GM19099 (cell line): ENCODE measurements at regions not wholly inside any gene's neighbourhood (a gene's known extent, or its start where the extent isn't known, plus 50 kb on each side); places are given as distances from the start of the nearest gene placed in this dataset.

Experiments used
- POLR2A ChIP-seq: IDR thresholded peaks from 3 replicates; pipeline ENCODE4 v1.6.1; 2011; ENCODE audit warnings: low read depth; ENCODE audit not compliant: insufficient read length; ENCODE audit errors: extremely low read depth

DNA sequence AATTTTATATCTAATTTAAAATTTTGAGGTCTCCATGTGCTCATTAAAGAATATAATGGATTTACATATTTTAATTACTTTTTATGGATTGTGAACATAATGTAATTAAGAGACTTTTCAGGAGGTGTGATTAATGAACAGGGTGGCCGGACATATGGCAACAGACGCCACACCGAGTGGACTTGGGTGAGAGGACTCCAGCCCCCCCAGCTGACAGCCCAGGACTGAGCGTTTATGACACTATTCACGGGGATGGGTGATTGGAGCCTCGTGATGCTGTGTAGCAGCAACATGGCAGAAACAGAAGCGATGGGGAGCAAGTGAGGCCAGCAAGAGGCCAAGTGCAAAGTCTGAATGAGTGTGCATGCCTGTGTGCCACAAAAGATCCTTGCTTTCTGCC lies 1176.9 kb downstream of the TYW1 start:
- no peak for TF ChIP-seq POLR2A

DNA sequence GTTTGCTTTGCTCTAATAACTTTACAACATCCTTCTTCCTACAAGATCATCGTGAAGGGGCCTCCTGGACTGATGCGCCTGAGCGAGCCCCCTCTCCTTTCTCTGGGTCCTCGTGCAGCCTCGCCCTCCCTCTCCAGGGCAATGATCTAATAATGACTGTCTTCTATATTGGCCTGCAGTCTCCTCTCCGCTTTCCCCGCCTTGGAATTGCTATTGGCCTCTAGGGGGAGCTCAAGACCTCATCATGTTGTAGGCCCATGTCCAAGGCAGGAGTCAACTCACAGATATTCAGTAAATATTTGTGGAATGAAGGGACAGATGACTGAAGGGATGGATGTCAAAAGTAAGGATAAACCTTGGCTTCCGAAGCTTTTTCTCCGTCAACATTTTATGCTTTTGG lies 1180.3 kb downstream of the TYW1 start:
- TF ChIP-seq POLR2A = no peak

DNA sequence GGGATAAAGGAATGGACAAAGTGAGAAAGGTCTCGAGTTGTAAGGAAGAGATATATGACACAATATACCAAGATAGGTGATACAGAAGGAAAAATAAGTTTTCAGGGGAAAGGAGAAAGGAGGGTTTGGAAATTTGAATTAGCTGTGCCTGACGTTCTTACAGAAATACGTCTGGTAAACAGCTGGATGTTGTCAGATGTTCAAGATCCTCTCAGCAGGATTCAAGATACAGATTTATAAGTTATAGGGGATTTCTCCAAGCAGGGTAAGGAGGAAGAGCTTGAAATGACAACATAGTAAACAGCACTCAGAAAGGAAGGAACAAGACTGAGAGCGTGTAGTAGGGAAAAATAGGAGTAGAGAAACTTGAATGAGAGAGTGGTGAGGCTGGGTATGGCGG lies 1184.1 kb downstream of the TYW1 start:
- no peak for TF ChIP-seq POLR2A

DNA sequence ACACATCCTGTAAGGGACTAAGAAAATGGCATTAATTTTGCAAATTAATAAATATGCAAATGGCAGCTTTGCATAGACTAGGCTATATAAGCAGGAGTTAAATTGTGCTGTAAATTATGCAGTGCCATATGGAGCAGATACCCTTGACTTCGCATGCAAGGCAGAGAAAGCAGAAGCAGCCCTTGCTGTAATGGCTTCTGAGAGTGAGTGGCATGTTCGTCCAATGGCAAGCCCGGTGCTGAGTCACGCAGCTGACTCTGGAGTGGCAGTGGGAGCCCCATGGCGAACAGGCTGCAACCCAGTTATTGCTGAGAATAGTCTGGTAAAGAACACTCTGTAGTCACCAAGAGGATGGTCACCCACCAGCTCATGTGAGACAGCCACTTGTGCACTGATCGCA lies 1186.5 kb downstream of the TYW1 start:
- no peak for TF ChIP-seq POLR2A

DNA sequence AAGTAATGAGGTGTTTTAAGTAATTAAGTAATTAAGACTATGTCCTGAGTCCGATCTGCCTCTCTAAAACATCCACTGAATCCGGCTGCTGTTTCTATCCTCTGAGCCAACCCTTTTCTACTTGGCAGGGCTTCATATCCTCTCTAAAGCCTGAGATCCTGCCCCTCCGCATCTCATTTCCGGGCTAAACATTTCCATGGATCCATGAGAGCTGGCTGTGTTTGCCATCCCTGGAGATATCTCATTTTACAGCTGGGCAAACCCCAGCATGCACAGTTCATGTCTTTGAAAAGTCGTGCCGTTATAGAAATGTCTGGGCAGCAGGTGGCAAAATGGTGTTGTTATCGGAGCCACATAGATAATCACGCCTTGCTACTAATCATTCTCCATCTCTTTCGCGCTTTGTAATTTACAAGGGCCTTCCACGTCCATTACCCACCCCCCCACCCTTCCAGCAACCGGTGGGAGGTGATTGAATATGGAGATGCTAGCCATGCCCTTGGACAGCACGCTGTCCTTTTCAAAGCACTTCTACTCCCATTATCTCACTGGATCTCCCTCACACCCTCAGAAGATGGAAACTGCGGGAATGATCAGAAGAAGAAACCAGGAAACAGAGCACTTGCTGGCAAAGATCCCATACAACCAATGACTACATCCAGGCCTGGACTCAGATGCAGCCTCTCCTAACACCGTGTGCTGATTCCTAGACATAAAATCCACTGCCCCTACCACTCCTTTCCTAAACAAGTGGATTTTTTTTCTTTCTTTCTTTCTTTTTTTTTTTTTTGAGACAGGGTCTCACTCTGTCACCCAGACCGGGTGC lies 1189.2 kb downstream of the TYW1 start:
- TF ChIP-seq POLR2A = no peak

DNA sequence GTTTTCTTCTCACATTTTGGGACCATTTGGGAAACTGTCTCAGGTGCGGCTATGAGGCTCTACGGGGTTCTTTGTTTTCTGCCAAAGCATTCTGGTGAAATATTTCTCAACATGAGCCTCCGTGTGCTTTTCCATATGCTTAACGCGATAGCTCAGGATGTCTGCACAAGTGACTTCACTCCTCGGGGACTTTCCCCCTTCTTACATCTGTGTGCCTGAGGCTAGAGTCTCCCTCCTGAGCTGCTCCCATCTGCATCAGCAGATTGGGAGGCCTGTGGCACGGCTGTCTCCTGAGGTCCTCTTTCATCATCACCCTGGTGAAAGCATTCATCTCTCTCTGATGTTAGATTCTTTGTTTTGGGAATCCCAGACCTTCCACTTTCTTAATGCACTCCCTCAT lies 1190.9 kb downstream of the TYW1 start:
- TF ChIP-seq POLR2A = no peak

DNA sequence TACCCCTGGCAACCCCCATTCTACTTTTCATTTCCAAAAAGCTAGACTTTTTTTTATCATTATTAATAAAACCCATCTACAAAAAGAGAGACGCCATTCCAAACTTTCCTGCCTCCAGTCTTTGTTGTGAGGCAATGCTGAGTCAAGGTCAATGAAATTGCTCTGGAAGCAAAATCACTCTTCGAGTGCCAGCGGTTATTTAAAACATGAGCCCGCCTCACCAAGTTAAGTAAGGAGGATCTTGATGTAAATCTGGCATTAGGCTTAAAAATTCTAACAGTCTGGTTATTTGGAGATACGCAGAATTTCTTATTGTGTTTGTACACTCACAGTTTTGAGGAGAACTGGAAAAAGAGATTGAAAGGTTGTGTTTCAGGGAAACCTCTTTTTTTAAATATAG lies 1196.3 kb downstream of the TYW1 start:
- TF ChIP-seq POLR2A = no peak

DNA sequence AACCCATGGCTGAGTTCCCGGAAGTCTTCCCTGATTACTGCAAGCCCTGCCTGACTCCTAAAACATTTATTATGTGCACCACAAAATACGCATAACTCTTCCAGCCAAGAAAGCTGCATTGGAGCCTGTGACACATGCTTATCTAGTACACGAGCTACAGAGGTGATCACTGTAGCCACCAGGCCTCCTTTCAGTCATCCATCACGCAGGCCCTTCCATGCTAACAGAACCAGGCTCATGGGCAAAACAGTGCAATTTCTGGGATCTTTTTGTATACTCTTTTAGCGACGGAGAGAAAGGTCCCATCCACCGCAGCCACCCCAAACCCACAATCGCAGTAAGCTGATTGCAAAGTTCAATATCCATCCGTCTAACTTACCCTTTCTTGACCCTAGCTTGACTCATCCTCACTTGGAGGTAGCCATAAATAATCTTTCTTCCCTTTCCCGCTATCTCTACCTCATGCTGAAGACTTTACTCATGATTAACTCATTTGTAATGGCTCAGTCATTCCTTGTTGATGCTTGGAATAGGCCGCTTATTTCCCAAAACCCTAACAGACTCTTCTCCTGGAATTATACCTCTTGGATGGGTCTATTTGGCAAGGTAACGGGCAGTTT lies 1203.5 kb downstream of the TYW1 start:
- TF ChIP-seq POLR2A = no peak

DNA sequence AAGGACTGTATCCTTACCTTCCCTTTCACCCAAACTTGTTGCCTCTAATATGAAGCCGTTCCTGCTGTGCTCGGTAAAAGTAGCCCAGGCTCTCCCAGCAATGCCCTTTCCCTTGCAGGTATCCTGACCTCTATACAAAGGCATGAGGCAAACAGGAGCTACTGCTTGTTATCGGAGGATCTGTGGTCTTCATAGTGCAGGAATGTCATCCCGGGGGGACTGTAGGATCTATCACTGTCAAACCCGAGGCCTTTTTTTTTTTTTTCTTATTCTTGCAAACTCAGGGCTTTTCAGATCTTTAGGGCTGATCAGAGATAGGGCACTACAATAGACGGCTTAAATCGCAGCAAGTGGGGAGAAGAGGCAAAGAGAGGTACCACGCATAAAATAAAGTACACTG lies 1206.6 kb downstream of the TYW1 start:
- no peak for TF ChIP-seq POLR2A

DNA sequence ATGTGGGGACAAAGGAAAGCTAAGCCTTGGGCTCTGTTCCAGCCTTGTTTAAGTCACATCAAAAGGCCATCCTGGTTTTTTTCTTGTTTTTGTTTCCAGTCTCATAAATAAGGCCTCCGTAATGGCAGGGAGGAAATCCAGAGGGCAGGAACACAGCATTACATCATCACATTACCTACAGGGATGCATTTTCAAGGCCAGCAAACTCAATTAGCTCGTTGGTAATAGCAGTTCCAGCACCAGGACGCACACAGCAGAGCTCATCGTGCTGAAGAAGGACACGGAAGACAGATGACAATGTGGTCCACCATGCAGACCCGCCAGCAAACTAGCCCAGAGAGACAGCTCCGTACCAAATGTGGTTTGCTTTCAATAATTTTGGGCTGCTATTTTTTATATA lies 1209.2 kb downstream of the TYW1 start:
- TF ChIP-seq POLR2A = no peak

DNA sequence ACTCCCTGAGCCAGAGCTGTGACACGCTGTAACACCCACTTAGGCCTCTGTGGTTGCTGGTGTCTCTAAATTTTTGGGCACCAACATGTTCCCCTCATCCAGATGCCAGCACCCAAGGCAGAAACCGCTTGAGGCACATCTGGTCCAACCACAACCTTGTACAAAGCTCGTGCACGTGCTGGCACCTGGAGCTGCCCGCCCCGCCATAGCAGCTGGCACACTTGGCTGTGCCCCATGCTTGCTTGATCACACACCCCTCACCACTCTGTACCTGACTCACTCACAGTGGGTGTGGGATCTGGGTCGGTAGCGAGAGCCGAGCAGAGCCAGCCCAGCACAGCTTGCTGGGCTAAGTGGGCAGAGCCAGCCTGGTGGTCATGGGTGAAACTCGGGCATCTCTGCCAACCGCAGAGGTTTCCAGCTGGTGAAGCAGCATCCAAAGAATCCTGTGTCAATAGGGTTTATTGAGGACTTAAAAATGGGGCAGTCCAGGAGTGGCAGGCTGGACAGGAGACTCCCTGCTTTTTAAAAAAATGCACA lies 1210.4 kb downstream of the TYW1 start:
- TF ChIP-seq POLR2A = no peak

DNA sequence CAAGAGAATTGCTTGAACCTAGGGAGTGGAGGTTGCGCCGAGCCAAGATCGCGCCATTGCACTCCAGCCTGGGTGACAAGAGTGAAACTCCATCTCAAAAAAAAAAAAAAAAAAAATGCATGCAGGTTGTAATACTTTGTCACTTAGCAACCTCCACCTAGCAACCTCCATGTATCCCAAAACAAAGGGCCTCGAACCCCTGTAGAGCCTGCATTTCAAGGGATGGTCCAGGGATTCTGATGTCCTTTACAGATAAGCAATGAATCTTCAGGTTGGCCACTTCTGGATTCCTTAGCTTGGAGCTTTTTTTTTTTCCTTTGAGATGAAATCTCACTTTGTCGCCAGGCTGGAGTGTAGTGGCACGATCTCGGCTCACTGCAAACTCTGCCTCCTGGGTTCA lies 1211.0 kb downstream of the TYW1 start:
- TF ChIP-seq POLR2A = no peak

DNA sequence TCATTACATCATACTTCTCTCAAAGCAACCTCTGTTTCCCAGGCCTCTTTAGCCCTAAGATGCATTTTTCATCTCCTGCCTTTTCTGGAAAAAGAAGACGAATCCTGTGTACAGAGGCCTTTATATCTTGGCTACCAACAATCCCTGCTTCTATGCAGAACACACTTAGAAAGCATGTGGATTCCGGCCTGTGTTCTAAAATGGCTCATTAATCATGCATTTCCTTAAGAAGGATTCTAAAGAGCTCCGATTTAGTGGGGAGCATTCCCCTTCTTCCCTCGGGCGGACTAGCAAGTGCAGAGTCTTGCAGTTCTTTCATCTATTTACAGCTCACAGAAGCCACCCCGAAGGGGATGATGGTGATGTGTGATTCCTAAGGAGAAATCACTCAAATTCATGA lies 1212.9 kb downstream of the TYW1 start:
- no peak for TF ChIP-seq POLR2A

DNA sequence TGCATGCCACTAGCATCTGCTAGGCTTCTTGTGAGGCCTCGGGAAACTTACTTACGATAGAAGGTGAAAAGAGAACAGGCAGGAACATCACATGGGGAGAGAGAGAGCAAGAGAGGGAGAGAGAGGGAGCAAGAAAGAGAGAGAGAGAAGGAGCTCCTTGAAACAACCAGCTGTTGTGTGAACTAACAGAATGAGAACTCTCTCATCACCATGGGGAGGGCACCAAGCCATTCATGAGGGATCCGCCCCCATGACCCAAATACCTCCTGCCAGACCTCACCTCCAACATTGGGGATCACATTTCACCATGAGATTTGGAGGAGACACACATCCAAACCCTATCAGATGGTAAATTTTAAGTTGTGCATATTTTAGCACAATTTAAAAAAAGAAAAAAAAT lies 1217.2 kb downstream of the TYW1 start:
- no peak for TF ChIP-seq POLR2A

DNA sequence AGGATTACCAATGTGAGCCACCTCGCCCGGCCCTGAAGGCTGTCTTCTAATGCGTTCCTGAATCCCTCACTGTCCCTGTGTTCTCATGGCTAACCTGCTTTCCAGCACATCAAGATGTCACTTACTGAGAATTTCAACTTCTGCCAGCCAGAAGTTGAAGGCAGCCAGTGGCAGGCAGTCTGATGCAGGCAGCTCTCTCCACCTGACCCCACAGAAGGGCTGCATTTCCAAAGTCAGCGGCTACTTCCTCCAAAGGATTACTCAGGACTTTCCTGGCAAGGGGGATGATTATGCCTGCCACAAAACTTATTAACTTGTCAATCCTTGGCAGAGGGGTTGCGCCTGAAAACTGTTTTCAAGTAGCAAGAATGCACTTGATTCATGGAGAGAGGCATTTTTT lies 1219.4 kb downstream of the TYW1 start:
- no peak for TF ChIP-seq POLR2A

DNA sequence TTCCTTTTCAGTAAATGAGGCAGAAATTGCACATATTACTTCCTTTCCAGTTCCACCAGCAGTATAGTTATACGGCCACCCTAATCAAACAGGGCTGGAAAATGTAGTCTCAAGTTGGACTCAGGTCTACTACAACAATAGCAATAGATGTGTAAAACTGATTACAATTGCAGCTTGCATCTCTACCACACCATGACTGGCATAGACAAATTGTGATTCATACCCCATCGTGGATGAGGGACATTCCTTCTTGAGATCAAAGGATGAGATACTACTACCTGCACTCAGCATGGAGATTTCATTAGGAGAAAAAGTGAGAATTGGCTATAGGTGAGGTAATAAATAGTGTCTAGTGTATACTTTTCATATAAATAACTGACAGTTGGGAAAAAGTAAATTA lies 1220.8 kb downstream of the TYW1 start:
- TF ChIP-seq POLR2A = no peak
